Gastrocnemius medialis (tissue), 4 donors: ENCODE measurements at regions not wholly inside any gene's neighbourhood (a gene's known extent, or its start where the extent isn't known, plus 50 kb on each side); places are given as distances from the start of the nearest gene placed in this dataset.

Source experiments
- CTCF ChIP-seq, 5 experiments: fragments of 450-650 bp in 3 of 5; fragments of 200-600 bp in 2 of 5; sonication (generic) in 2 of 5; IDR thresholded peaks in 4 of 5; conservative IDR thresholded peaks in 1 of 5; 1 replicate in 4 of 5; 2 replicates in 1 of 5; pipeline ENCODE4 v1.5.1; 2016 to 2019; ENCODE audit warnings: antibody characterized with exemption in 5 of 5, mild to moderate bottlenecking in 3 of 5, moderate library complexity in 3 of 5
- POLR2A ChIP-seq, 2 donors: fragments of 450-650 bp; IDR thresholded peaks; one replicate each; pipeline ENCODE4 v1.6.1; 2017; ENCODE audit warnings: antibody characterized with exemption in 2 of 2, mild to moderate bottlenecking in 2 of 2, moderate library complexity in 2 of 2

GRCh38 chr16:79893445-79893844 lies 292.9 kb upstream of the MAF start:
- TF ChIP-seq CTCF (IDR thresholded peaks at IDR 0.05 in 4 of 5, conservative IDR thresholded peaks at IDR 0.05 in 1 of 5) (no peak), POLR2A (IDR thresholded peaks at IDR 0.05) (no peak)
